Central memory CD8-positive, alpha-beta T cell (primary cell): ENCODE measurements at regions not wholly inside any gene's neighbourhood (a gene's known extent, or its start where the extent isn't known, plus 50 kb on each side); places are given as distances from the start of the nearest gene placed in this dataset.

Experiments
- ATAC-seq: fragments of 150-1000 bp; cut with Tn5 transposase; replicated peaks from 2 replicates; pipeline ENCODE4 v1.10.0; 2022; ENCODE audit warnings: mild to moderate bottlenecking, moderate FRiP score, moderate number of reproducible peaks; ENCODE audit not compliant: poor library complexity, severe bottlenecking; ENCODE audit errors: extremely low read depth
- DNase-seq, 2 donors: peaks; one replicate each; pipeline ENCODE4 v3.0.0; 2021; ENCODE audit warnings: low spot score in 2 of 2
- H3K27ac Mint-ChIP-seq: one replicate; pipeline ENCODE4 v1.8.0; 2022; ENCODE audit warnings: low read depth, mild to moderate bottlenecking, moderate library complexity, mixed read lengths
- H3K27me3 Mint-ChIP-seq: one replicate; pipeline ENCODE4 v1.8.0; 2022; ENCODE audit warnings: mixed read lengths
- H3K36me3 Mint-ChIP-seq: one replicate; pipeline ENCODE4 v1.8.0; 2022; ENCODE audit warnings: mild to moderate bottlenecking, moderate library complexity, mixed read lengths; ENCODE audit not compliant: insufficient read depth
- H3K4me1 Mint-ChIP-seq: one replicate; pipeline ENCODE4 v1.8.0; 2022; ENCODE audit warnings: mixed read lengths
- H3K4me3 Mint-ChIP-seq: one replicate; pipeline ENCODE4 v1.8.0; 2022; ENCODE audit warnings: mild to moderate bottlenecking, moderate library complexity, mixed read lengths
- H3K9me3 Mint-ChIP-seq: one replicate; pipeline ENCODE4 v1.8.0; 2022; ENCODE audit warnings: mixed read lengths

- ATAC-seq, result no peak
- H3K27ac Mint-ChIP-seq, result no peak overlapping the region
- no peaks in the 10 kb centered on the region for H3K27me3 Mint-ChIP-seq
- H3K4me1 Mint-ChIP-seq, result no peaks in the 10 kb centered on the region
- peaks cover 2% of the 10 kb centered on the region for H3K36me3 Mint-ChIP-seq
- no peak overlapping the region for H3K4me3 Mint-ChIP-seq
- peaks cover 12% of the 10 kb centered on the region for H3K9me3 Mint-ChIP-seq
- no peak for DNase-seq
Observed at GRCh38 chr3:145536461-145536860, 624.5 kb downstream of the PLOD2 start.

DNA sequence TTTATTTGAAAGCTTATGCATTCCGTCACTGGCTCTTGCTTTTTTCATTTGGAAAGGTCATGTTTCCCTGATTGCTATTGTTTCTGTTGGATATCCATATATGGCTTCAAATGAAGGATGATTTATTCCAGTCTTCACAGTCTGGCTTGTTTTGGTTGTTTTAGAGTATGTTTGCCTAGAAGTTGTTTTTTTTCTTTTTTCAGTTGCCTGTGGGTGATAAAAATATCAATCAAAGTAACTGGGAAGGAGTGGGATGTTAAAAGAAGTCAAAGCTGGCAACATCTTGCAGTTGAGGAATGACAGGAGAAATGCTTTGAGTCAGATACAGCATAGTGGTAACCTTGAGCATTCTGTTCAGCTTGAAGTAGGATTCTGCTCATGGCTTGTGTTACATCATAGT is 610.5 kb downstream of the PLOD2 start:
- DNase-seq, result no peak
- Mint-ChIP-seq H3K4me1 (no peaks in the 10 kb centered on the region), H3K36me3 (no peaks in the 10 kb centered on the region), H3K9me3 (peaks cover 43% of the 10 kb centered on the region), H3K27ac (no peak overlapping the region), H3K27me3 (no peaks in the 10 kb centered on the region), H3K4me3 (no peak overlapping the region)
- no peak for ATAC-seq

DNA sequence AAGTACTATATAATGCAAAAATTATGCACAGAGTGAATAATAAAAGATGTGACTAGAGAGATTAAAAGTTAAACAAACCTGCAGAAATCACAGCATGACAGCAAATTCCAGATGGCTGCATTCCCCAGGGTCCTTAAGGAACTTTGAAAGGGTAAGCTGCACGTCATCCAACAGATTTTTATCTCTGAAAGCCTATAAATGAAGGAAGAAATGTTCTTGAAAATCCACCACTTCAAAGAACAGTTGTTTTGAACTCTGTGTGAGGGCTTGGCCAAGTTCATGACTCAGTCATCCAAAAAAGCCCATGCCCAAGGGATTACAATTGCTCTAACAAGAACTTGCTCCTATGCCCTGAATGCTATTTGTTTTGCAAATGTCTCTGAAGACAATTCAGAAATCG is 603.6 kb downstream of the PLOD2 start:
- ATAC-seq (no peak), DNase-seq (no peak)
- no peak overlapping the region for H3K27ac Mint-ChIP-seq
- no peaks in the 10 kb centered on the region for H3K4me1 Mint-ChIP-seq
- peaks cover 24% of the 10 kb centered on the region for H3K9me3 Mint-ChIP-seq
- H3K36me3 Mint-ChIP-seq, result peaks cover 2% of the 10 kb centered on the region
- H3K4me3 Mint-ChIP-seq, result no peak overlapping the region
- H3K27me3 Mint-ChIP-seq, result no peaks in the 10 kb centered on the region

- no peaks in the 10 kb centered on the region for H3K36me3 Mint-ChIP-seq
- DNase-seq (no peak), ATAC-seq (no peak)
- H3K4me1 Mint-ChIP-seq, result no peaks in the 10 kb centered on the region
- H3K4me3 Mint-ChIP-seq, result no peak overlapping the region
- H3K27me3 Mint-ChIP-seq, result no peaks in the 10 kb centered on the region
- H3K27ac Mint-ChIP-seq, result no peak overlapping the region
- H3K9me3 Mint-ChIP-seq, result peaks cover 7% of the 10 kb centered on the region
Observed at GRCh38 chr3:145578471-145578870, 582.5 kb downstream of the PLOD2 start.

DNA sequence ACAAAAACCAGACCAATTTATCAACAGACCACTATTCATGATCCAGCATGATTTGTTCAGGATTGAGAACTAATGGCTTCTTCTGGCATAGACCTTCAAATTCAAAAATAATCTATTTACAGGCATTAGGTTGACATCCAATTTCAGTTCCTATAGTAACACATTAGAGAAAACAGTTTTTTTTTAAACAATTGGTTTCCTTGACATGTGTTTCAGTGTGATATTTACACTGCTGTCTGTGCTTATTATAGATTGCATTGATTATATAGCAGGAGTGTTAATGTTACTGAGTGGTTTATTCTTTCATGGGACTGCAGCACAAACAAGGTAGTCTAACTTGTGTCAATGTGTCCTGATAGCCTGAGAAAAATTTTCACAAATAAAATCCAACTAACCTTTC is 579.3 kb downstream of the PLOD2 start:
- DNase-seq (no peak), ATAC-seq (no peak)
- no peak overlapping the region for H3K4me3 Mint-ChIP-seq
- H3K27ac Mint-ChIP-seq, result no peak overlapping the region
- peaks cover 15% of the 10 kb centered on the region for H3K9me3 Mint-ChIP-seq
- H3K27me3 Mint-ChIP-seq, result no peaks in the 10 kb centered on the region
- H3K4me1 Mint-ChIP-seq, result no peaks in the 10 kb centered on the region
- no peaks in the 10 kb centered on the region for H3K36me3 Mint-ChIP-seq

DNA sequence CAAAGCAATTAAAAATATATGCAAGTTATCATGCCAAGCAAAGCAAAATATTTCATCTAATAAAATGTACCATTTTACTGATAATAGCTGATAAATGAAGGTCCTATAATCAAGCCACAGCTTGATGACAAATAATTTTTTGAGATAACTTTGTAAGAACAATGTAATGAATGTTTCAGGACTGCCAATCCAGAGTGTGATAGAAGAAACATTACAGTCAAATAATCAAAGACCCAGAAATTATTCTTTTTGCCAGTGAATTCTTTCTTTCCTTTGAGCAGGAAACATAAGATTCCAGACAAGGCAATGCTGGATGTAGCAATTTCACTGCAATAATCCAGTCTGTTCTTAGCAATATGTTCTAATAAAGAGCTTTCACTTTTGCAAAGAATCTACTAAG is 556.1 kb downstream of the PLOD2 start:
- no peaks in the 10 kb centered on the region for H3K27me3 Mint-ChIP-seq

GRCh38 chr3:145620002-145620401 is 541.0 kb downstream of the PLOD2 start:
- Mint-ChIP-seq H3K27ac (no peak overlapping the region), H3K27me3 (no peaks in the 10 kb centered on the region)
- DNase-seq, result no peak

More for the DNA sequence above, 556.1 kb downstream of the PLOD2 start:
- H3K4me3 Mint-ChIP-seq, result no peak overlapping the region
- peaks cover 2% of the 10 kb centered on the region for H3K36me3 Mint-ChIP-seq
- no peak overlapping the region for H3K27ac Mint-ChIP-seq
- DNase-seq (no peak), ATAC-seq (no peak)
- H3K4me1 Mint-ChIP-seq, result no peaks in the 10 kb centered on the region
- H3K9me3 Mint-ChIP-seq, result peaks cover 12% of the 10 kb centered on the region

DNA sequence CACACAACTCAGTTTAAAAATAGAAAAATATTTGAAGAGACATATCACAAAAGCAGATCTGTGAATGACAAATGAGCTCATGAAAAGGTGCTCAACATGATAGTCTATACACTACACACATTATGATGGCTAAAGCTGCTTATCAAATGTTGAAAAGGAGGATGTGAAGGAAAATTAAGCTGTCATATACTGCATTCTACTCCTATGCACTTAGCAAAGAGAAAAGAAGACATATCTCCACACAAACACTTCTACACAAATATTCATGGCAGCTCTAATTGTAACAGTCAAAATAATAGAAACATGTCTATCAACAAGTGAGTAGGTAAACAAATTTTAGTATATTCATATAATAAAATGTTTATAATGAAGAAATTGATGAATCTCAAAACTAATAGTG is 540.5 kb downstream of the PLOD2 start:
- Mint-ChIP-seq H3K27me3 (no peaks in the 10 kb centered on the region), H3K36me3 (no peaks in the 10 kb centered on the region)
- DNase-seq, result no peak

More at GRCh38 chr3:145620002-145620401, 541.0 kb downstream of the PLOD2 start:
- Mint-ChIP-seq H3K36me3 (no peaks in the 10 kb centered on the region), H3K4me1 (no peaks in the 10 kb centered on the region), H3K4me3 (no peak overlapping the region), H3K9me3 (peaks cover 33% of the 10 kb centered on the region)
- no peak for ATAC-seq

DNA sequence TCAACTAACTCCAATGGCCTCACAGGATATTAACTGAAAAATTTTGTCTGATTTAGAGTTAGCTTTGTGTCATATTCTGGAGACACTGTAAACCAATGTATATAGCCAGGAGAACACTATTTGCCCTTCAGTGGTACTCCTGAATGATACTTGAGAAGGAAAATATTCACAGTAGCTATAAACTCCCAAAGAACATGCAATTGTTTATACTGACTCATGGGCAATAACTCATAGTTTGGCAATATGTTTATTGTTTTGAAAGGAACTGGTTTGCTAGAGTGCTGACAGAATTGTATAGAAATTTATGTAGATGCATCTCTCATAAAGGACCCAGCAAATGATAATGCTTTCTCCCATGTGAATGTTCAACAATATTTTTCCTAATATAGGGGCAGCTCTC is 537.6 kb downstream of the PLOD2 start:
- ATAC-seq (no peak), DNase-seq (no peak)
- no peaks in the 10 kb centered on the region for H3K36me3 Mint-ChIP-seq
- H3K4me1 Mint-ChIP-seq, result no peaks in the 10 kb centered on the region
- H3K4me3 Mint-ChIP-seq, result no peak overlapping the region
- no peak overlapping the region for H3K27ac Mint-ChIP-seq
- H3K9me3 Mint-ChIP-seq, result peaks cover 16% of the 10 kb centered on the region
- no peaks in the 10 kb centered on the region for H3K27me3 Mint-ChIP-seq

More for the DNA sequence above, 540.5 kb downstream of the PLOD2 start:
- ATAC-seq, result no peak
- H3K4me3 Mint-ChIP-seq, result no peak overlapping the region
- H3K9me3 Mint-ChIP-seq, result peaks cover 29% of the 10 kb centered on the region
- no peak overlapping the region for H3K27ac Mint-ChIP-seq
- H3K4me1 Mint-ChIP-seq, result no peaks in the 10 kb centered on the region

DNA sequence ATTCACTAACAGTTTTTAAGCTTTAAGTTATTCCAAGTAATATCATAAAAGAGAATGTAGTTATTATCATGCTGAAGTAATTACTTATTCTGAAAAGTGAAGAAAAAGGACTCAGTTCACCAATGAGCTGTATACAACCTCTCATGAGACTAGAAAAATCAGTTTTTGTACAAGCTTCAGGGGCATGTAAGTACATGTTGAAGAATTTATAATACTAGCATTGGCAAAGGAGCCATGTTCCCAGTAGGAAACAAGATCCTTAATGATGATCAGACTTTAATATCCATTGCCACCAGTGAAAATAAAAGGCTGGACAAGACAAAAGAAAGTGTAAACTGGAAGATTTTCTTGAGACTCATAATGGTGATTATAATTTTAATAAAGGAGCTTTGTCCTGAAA is 532.8 kb downstream of the PLOD2 start:
- ATAC-seq (no peak), DNase-seq (no peak)
- H3K27me3 Mint-ChIP-seq, result no peaks in the 10 kb centered on the region
- peaks cover 19% of the 10 kb centered on the region for H3K9me3 Mint-ChIP-seq
- H3K4me1 Mint-ChIP-seq, result no peaks in the 10 kb centered on the region
- H3K27ac Mint-ChIP-seq, result no peak overlapping the region
- H3K36me3 Mint-ChIP-seq, result no peaks in the 10 kb centered on the region
- H3K4me3 Mint-ChIP-seq, result no peak overlapping the region

DNA sequence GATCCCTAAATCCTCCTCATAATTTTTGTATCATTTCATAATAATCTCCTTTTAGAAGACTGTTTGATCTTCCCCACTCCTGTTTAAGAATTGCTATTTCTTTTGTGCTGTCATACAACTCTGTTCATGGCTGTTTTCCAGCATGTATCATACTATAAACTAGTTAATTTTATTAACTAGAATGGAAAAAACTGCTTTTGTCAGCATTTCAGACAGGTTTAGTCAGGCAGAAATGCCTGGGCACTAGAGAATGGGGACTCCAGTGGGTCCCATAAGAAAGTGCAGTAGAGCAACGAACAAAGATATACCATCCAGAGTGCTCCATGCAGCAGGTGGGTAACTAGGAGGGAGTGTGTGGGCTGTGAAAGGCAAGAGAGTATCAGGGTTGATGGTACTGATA is 523.9 kb downstream of the PLOD2 start:
- no peak overlapping the region for H3K4me3 Mint-ChIP-seq
- no peak for DNase-seq
- H3K9me3 Mint-ChIP-seq, result peaks cover 33% of the 10 kb centered on the region
- no peaks in the 10 kb centered on the region for H3K36me3 Mint-ChIP-seq
- H3K27ac Mint-ChIP-seq, result no peak overlapping the region
- H3K27me3 Mint-ChIP-seq, result no peaks in the 10 kb centered on the region
- no peak for ATAC-seq
- H3K4me1 Mint-ChIP-seq, result no peaks in the 10 kb centered on the region

DNA sequence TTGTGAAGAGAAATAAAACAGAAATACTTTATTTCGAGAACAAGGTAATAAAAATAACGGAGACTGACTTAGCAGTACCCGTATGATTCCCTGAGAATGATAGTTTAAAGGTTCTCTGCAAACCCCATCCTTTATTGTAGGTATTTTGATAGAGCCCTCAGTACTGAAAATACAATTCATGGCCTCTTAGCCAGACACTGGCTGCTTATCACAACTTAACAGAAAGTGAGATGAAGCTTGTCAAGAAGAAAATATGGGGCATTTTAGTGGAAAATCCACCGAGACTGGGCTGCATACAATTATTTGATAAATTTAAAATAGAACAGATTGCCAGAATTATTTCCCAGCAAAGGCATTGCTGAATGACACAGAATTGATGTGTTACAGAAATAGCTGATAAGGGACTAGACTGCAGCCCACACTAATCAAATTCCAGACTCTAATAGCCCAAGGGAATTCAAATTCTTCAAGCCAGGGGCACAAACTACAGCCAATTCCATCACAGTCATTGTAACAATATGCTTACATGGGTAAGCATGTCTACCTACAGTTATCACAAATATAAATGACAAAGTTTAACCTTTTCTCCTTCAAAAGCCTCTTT is 521.9 kb downstream of the PLOD2 start:
- Mint-ChIP-seq H3K4me1 (no peaks in the 10 kb centered on the region), H3K27me3 (no peaks in the 10 kb centered on the region), H3K4me3 (no peak overlapping the region), H3K27ac (no peak overlapping the region), H3K9me3 (peaks cover 28% of the 10 kb centered on the region), H3K36me3 (no peaks in the 10 kb centered on the region)
- DNase-seq (no peak), ATAC-seq (no peak)

DNA sequence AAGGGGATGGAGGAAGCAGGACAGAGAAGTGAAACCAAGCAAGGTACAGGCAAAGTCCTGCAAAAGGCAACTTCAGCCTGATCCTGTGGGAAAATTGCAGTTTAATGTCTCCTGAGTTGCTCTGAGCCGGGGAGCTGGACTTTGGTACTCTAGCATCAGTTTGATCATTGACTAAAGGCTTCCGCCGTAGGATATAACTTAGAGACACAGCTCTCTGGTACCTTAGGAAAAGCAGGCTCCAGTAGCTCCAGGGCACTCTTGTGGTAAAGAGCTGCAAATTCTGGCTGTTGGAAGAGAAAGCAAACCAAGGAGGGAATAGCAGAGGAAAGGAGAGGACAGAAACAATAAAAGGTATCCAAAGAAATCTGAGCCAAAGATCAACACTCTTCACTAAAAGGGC is 521.1 kb downstream of the PLOD2 start:
- DNase-seq (no peak), ATAC-seq (no peak)
- Mint-ChIP-seq H3K27ac (no peak overlapping the region), H3K36me3 (no peaks in the 10 kb centered on the region), H3K4me3 (no peak overlapping the region), H3K27me3 (no peaks in the 10 kb centered on the region), H3K4me1 (no peaks in the 10 kb centered on the region), H3K9me3 (peaks cover 28% of the 10 kb centered on the region)

- no peak for ATAC-seq
- Mint-ChIP-seq H3K36me3 (no peaks in the 10 kb centered on the region), H3K27ac (no peak overlapping the region), H3K4me3 (no peak overlapping the region), H3K4me1 (no peaks in the 10 kb centered on the region), H3K27me3 (no peaks in the 10 kb centered on the region), H3K9me3 (peaks cover 8% of the 10 kb centered on the region)
- DNase-seq, result no peak
Observed at GRCh38 chr3:145648396-145648795, 512.6 kb downstream of the PLOD2 start.
